ENCODE measurements at regions not wholly inside any gene's neighbourhood (a gene's known extent, or its start where the extent isn't known, plus 50 kb on each side); places are given as distances from the start of the nearest gene placed in this dataset.

- H3K79me2 ChIP-seq (ENCODE audit: control insufficient read depth, insufficient read depth, low read length): no peaks in the 10 kb centered on the region
- Mint-ChIP-seq H3K4me1 (peaks cover 20% of the 10 kb centered on the region), H3K4me3 (no peak overlapping the region), H3K9me3 (ENCODE audit: insufficient read depth) (no peaks in the 10 kb centered on the region), H3K27me3 (no peaks in the 10 kb centered on the region), H3K27ac (no peak overlapping the region)
- ChIA-PET CTCF (no interaction called here), POLR2A (no interaction called here)
- TF ChIP-seq CTCF (IDR thresholded peaks at IDR 0.05) (no peak), EZH2 (IDR thresholded peaks at IDR 0.05; ENCODE audit: borderline replicate concordance, insufficient read depth, low read depth, low read length, poor library complexity, severe bottlenecking) (no peak)
- H3K4me3 ChIP-seq (ENCODE audit: control extremely low read depth in 1 of 5, extremely low read depth in 1 of 5, insufficient read depth in 1 of 5, low read depth in 2 of 5, low read length in 4 of 5): no peak overlapping the region
- DNase-seq: no peak
- H4K20me1 ChIP-seq (ENCODE audit: control insufficient read depth, insufficient read depth, low read length, poor library complexity, severe bottlenecking): no peaks in the 10 kb centered on the region
- intact Hi-C loops (cut with micrococcal nuclease): no loop called here
- no peak for ATAC-seq (ENCODE audit: low read depth)
- H3K9me3 ChIP-seq (ENCODE audit: control extremely low read depth in 1 of 3, control insufficient read depth in 2 of 3, insufficient read depth in 1 of 3, low read length in 2 of 3): peaks cover 0 to 4% (median 0%) of the 10 kb centered on the region in 3 donors
- H3K27me3 ChIP-seq (replicated peaks in 1 of 4; ENCODE audit: control extremely low read depth in 1 of 4, control insufficient read depth in 3 of 4, insufficient read depth in 4 of 4, low read length in 3 of 4): no peaks in the 10 kb centered on the region
- H3K27ac ChIP-seq (ENCODE audit: low read length in 2 of 2): no peak overlapping the region
- H3K4me1 ChIP-seq (ENCODE audit: control insufficient read depth in 2 of 2, insufficient read depth in 2 of 2, low read length in 2 of 2): peaks cover 3 to 15% of the 10 kb centered on the region in 2 donors
- H3K4me2 ChIP-seq (replicated peaks; ENCODE audit: low read depth, low read length, poor library complexity, severe bottlenecking): no peak overlapping the region
- WGBS (ENCODE audit: insufficient coverage): no CpG with 5 or more reads among the region's 1 CpG
- no peak overlapping the region for H3K9ac ChIP-seq (ENCODE audit: low read length)
- H2AFZ ChIP-seq (ENCODE audit: insufficient read depth, low read depth, low read length, poor library complexity, severe bottlenecking): no peak overlapping the region
- H3K36me3 ChIP-seq (replicated peaks in 1 of 2; ENCODE audit: control extremely low read depth in 1 of 2, control insufficient read depth in 1 of 2, extremely low read depth in 1 of 2, insufficient read depth in 2 of 2, low read length in 1 of 2): no peaks in the 10 kb centered on the region
Measured at GRCh38 chr4:75142850-75143249, 209.9 kb downstream of the PARM1 start.

- no peak for DNase-seq
- H3K4me1 ChIP-seq (ENCODE audit: control insufficient read depth in 2 of 2, insufficient read depth in 2 of 2, low read length in 2 of 2): peaks cover 3 to 15% of the 10 kb centered on the region in 2 donors
- H3K9ac ChIP-seq (ENCODE audit: low read length): no peak overlapping the region
- no peak for ATAC-seq (ENCODE audit: low read depth)
- H3K27me3 ChIP-seq (replicated peaks in 1 of 4; ENCODE audit: control extremely low read depth in 1 of 4, control insufficient read depth in 3 of 4, insufficient read depth in 4 of 4, low read length in 3 of 4): no peaks in the 10 kb centered on the region
- Mint-ChIP-seq H3K4me1 (peaks cover 24% of the 10 kb centered on the region), H3K27ac (no peak overlapping the region), H3K9me3 (ENCODE audit: insufficient read depth) (no peaks in the 10 kb centered on the region), H3K27me3 (no peaks in the 10 kb centered on the region), H3K4me3 (no peak overlapping the region)
- H3K79me2 ChIP-seq (ENCODE audit: control insufficient read depth, insufficient read depth, low read length): no peaks in the 10 kb centered on the region
- H4K20me1 ChIP-seq (ENCODE audit: control insufficient read depth, insufficient read depth, low read length, poor library complexity, severe bottlenecking): no peaks in the 10 kb centered on the region
- POLR2A ChIA-PET: no interaction called here
- H3K4me3 ChIP-seq (ENCODE audit: control extremely low read depth in 1 of 5, extremely low read depth in 1 of 5, insufficient read depth in 1 of 5, low read depth in 2 of 5, low read length in 4 of 5): no peak overlapping the region
- H3K9me3 ChIP-seq (ENCODE audit: control extremely low read depth in 1 of 3, control insufficient read depth in 2 of 3, insufficient read depth in 1 of 3, low read length in 2 of 3): peaks cover 0 to 4% (median 0%) of the 10 kb centered on the region in 3 donors
- no peak overlapping the region for H2AFZ ChIP-seq (ENCODE audit: insufficient read depth, low read depth, low read length, poor library complexity, severe bottlenecking)
- intact Hi-C loops (cut with micrococcal nuclease): no loop called here
- H3K4me2 ChIP-seq (replicated peaks; ENCODE audit: low read depth, low read length, poor library complexity, severe bottlenecking): no peak overlapping the region
- H3K36me3 ChIP-seq (replicated peaks in 1 of 2; ENCODE audit: control extremely low read depth in 1 of 2, control insufficient read depth in 1 of 2, extremely low read depth in 1 of 2, insufficient read depth in 2 of 2, low read length in 1 of 2): no peaks in the 10 kb centered on the region
- CTCF ChIA-PET: no interaction called here
- H3K27ac ChIP-seq (ENCODE audit: low read length in 2 of 2): no peak overlapping the region
- no CpG with 5 or more reads among the region's 2 CpGs for WGBS (ENCODE audit: insufficient coverage)
- TF ChIP-seq EZH2 (IDR thresholded peaks at IDR 0.05; ENCODE audit: borderline replicate concordance, insufficient read depth, low read depth, low read length, poor library complexity, severe bottlenecking) (no peak), CTCF (IDR thresholded peaks at IDR 0.05) (no peak)
Measured at GRCh38 chr4:75142382-75142781, 209.5 kb downstream of the PARM1 start.
